SK-N-SH (cell line): ENCODE measurements at regions not wholly inside any gene's neighbourhood (a gene's known extent, or its start where the extent isn't known, plus 50 kb on each side); places are given as distances from the start of the nearest gene placed in this dataset.

Experiments
- CTCF ChIA-PET: fragments of 300-600, 350-600 bp; formaldehyde crosslinking; extraction: SDS; loops from one replicate; lab custom pipeline; 2021; lab: Yijun Ruan, JAX
- POLR2A ChIA-PET: fragments of 350-600 bp; sonication (Branson Sonifier 250); formaldehyde crosslinking; extraction: SDS; loops from one replicate; lab custom pipeline; 2020; ENCODE audit warnings: antibody characterized with exemption, inconsistent platforms; lab: Yijun Ruan, JAX
- DNase-seq: peaks from one replicate; pipeline ENCODE4 v3.0.0; 2012
- H2AFZ ChIP-seq: fragments of 200-600 bp; sonication (generic); 2 replicates; pipeline ENCODE4 v1.8.1; 2016; ENCODE audit warnings: antibody characterized with exemption, mild to moderate bottlenecking, low read depth
- H3F3A ChIP-seq: fragments of 200-600 bp; sonication (generic); replicated peaks from 2 replicates; pipeline ENCODE3; 2016; ENCODE audit warnings: antibody characterized with exemption, mild to moderate bottlenecking; ENCODE audit not compliant: insufficient read depth
- H3K27ac ChIP-seq, 2 experiments: fragments of 200-500 bp in 1 of 2; fragments of 200-600 bp in 1 of 2; sonication (Bioruptor generic) in 1 of 2; sonication (generic), shearing (Covaris generic) in 1 of 2; 2 replicates each; pipeline versions ENCODE4 v1.5.1 to v1.6.1; 2014 to 2016; ENCODE audit warnings: low read depth in 2 of 2, inconsistent platforms in 1 of 2, low read length in 1 of 2, mild to moderate bottlenecking in 1 of 2, mixed read lengths in 1 of 2
- H3K27me3 ChIP-seq: fragments of 200-600 bp; sonication (generic), shearing (Covaris generic); 2 replicates; pipeline ENCODE4 v1.6.1; 2016; ENCODE audit warnings: mixed run types; ENCODE audit not compliant: insufficient read depth
- H3K36me3 ChIP-seq, 2 experiments: fragments of 200-500 bp in 1 of 2; fragments of 200-600 bp in 1 of 2; sonication (Bioruptor generic) in 1 of 2; sonication (generic) in 1 of 2; replicated peaks in 1 of 2; 2 replicates each; pipeline versions ENCODE3 to v1.5.1; 2014 to 2016; ENCODE audit warnings: low read length in 1 of 2, mild to moderate bottlenecking in 1 of 2; ENCODE audit not compliant: insufficient read depth in 2 of 2, control insufficient read depth in 1 of 2
- H3K4me1 ChIP-seq, 2 experiments: fragments of 200-500 bp in 1 of 2; fragments of 200-600 bp in 1 of 2; sonication (Bioruptor generic) in 1 of 2; sonication (generic), shearing (Covaris generic) in 1 of 2; 2 replicates each; pipeline versions ENCODE4 v1.5.1 to v1.6.1; 2014 to 2016; ENCODE audit warnings: low read depth in 1 of 2, low read length in 1 of 2, mixed run types in 1 of 2; ENCODE audit not compliant: insufficient read depth in 2 of 2, control insufficient read depth in 1 of 2
- H3K4me2 ChIP-seq: fragments of 200-600 bp; sonication (generic), shearing (Covaris generic); 2 replicates; pipeline ENCODE4 v1.6.1; 2017; ENCODE audit warnings: mixed run types
- H3K4me3 ChIP-seq, 2 experiments: fragments of 200-500 bp in 1 of 2; fragments of 200-600 bp in 1 of 2; sonication (Bioruptor generic) in 1 of 2; sonication (generic), shearing (Covaris generic) in 1 of 2; 2 replicates each; pipeline versions ENCODE4 v1.5.1 to v1.8.1; 2014 to 2016; ENCODE audit warnings: low read depth in 2 of 2, inconsistent platforms in 1 of 2, low read length in 1 of 2, mild to moderate bottlenecking in 1 of 2, mixed read lengths in 1 of 2, moderate library complexity in 1 of 2
- H3K79me2 ChIP-seq: fragments of 200-600 bp; sonication (generic); 2 replicates; pipeline ENCODE4 v1.8.1; 2017; ENCODE audit warnings: mild to moderate bottlenecking; ENCODE audit not compliant: insufficient read depth
- H3K9ac ChIP-seq: fragments of 200-600 bp; sonication (generic); 2 replicates; pipeline ENCODE4 v1.6.1; 2017; ENCODE audit warnings: mixed run types
- H3K9me2 ChIP-seq: fragments of 200-600 bp; sonication (generic); 2 replicates; pipeline ENCODE4 v1.6.1; 2017; ENCODE audit warnings: mixed run types
- H3K9me3 ChIP-seq: fragments of 200-600 bp; sonication (generic); 2 replicates; pipeline ENCODE4 v1.6.1; 2017; ENCODE audit warnings: mixed run types, mild to moderate bottlenecking, moderate library complexity
- H4K20me1 ChIP-seq: fragments of 200-600 bp; sonication (generic); 2 replicates; pipeline ENCODE4 v1.6.1; 2017; ENCODE audit warnings: mild to moderate bottlenecking, mixed run types; ENCODE audit not compliant: insufficient read depth
- CHD2 ChIP-seq: fragments of 150-350 bp; IDR thresholded peaks from 2 replicates; pipeline ENCODE4 v1.6.1; 2018; ENCODE audit warnings: low read length; ENCODE audit not compliant: partially characterized antibody
- ELF1 ChIP-seq: IDR thresholded peaks from 2 replicates; pipeline ENCODE4 v1.4.0; 2012
- EZH2phosphoT487 ChIP-seq: fragments of 200-600 bp; sonication (generic); IDR thresholded peaks from 2 replicates; pipeline ENCODE4 v1.6.1; 2017; ENCODE audit warnings: low read depth, mixed run types, mild to moderate bottlenecking, antibody characterized with exemption, moderate library complexity, borderline replicate concordance
- GABPA ChIP-seq: IDR thresholded peaks from 2 replicates; pipeline ENCODE4 v1.4.0; 2012; ENCODE audit warnings: low read depth, mild to moderate bottlenecking
- GATA2 ChIP-seq: sonication (generic); formaldehyde crosslinking; IDR thresholded peaks from 2 replicates; pipeline ENCODE4 v1.5.0; 2020; ENCODE audit warnings: mild to moderate bottlenecking, missing genetic modification reagents
- IRF3 ChIP-seq: fragments of 150-350 bp; IDR thresholded peaks from 2 replicates; pipeline ENCODE4 v1.6.1; 2016; ENCODE audit warnings: mild to moderate bottlenecking, low read depth, low read length
- NFIC ChIP-seq: IDR thresholded peaks from 2 replicates; pipeline ENCODE4 v1.4.0; 2012; ENCODE audit warnings: borderline replicate concordance
- POLR2AphosphoS5 ChIP-seq: IDR thresholded peaks from 2 replicates; pipeline ENCODE4 v1.6.1; 2012; ENCODE audit warnings: low read depth, low read length
- RAD21 ChIP-seq: IDR thresholded peaks from 2 replicates; pipeline ENCODE4 v1.6.1; 2012; ENCODE audit warnings: mild to moderate bottlenecking, low read length
- REST ChIP-seq: IDR thresholded peaks from 2 replicates; pipeline ENCODE4 v1.6.1; 2012; ENCODE audit warnings: mild to moderate bottlenecking, low read depth, low read length, moderate library complexity
- SIN3A ChIP-seq: IDR thresholded peaks from 2 replicates; pipeline ENCODE4 v1.6.1; 2012; ENCODE audit warnings: low read depth, mild to moderate bottlenecking, low read length, moderate library complexity, borderline replicate concordance
- SMC3 ChIP-seq: IDR thresholded peaks from 2 replicates; pipeline ENCODE4 v1.6.1; 2012; ENCODE audit warnings: low read depth, low read length, improper control_type of control experiment
- WGBS: methylation state at CpG from one replicate; pipeline ENCODE4 v1.1.6; 2017; ENCODE audit warnings: low lambda C conversion rate; 5-methylcytosine and 5-hydroxymethylcytosine counted together
- TF ChIP-seq, protein P1 (sequence below): IDR thresholded peaks from 2 replicates; pipeline ENCODE4 v1.4.0; 2012; ENCODE audit warnings: low read depth
- TF ChIP-seq, protein P2 (sequence below): fragments of 200-600 bp; sonication (generic); IDR thresholded peaks from 2 replicates; pipeline ENCODE4 v1.6.1; 2017; ENCODE audit warnings: antibody characterized with exemption, mild to moderate bottlenecking, moderate library complexity
- TF ChIP-seq, protein P3 (sequence below): fragments of 150-350 bp; IDR thresholded peaks from 2 replicates; pipeline ENCODE4 v1.6.1; 2017; ENCODE audit warnings: antibody characterized with exemption, low read length, low read depth, borderline replicate concordance

DNA sequence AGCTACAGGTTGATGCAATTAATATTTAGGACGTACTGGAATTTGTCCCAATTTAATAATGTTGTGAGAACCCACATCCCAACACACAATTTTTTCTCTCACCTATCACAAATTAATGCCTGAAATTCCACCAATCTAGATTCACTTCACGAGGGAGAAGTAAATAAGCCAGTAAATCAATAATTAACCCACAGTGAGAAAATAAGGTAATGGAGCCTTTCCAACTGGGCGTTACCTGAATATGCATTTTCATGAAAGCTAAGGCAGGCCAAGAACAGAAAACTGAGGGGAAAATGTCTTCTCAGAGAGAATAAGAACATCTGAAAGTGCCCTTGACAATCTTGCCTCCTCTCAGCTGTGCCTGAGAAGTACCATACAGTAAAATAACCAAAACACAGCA lies 240.8 kb upstream of the NR5A2 start:
- 67% methylated on average over 3 of the region's 3 CpGs for WGBS
- H3K79me2 ChIP-seq = no peaks in the 10 kb centered on the region
- no peaks in the 10 kb centered on the region for H3K9me3 ChIP-seq
- H3K9ac ChIP-seq = no peak overlapping the region
- no peaks in the 10 kb centered on the region for H3K9me2 ChIP-seq
- H3K36me3 ChIP-seq = no peaks in the 10 kb centered on the region
- H3K4me2 ChIP-seq = no peak overlapping the region
- H3F3A ChIP-seq = no peaks in the 10 kb centered on the region
- no peak for DNase-seq
- no peak overlapping the region for H3K4me3 ChIP-seq
- H3K27me3 ChIP-seq = no peaks in the 10 kb centered on the region
- ChIA-PET CTCF (interaction anchor here (0.6 kb wide), 1 partner anchor 17 kb away, joined by 3 read pairs; no protein-coding TSS in a partner anchor), POLR2A (no interaction called here)
- H2AFZ ChIP-seq = no peak overlapping the region
- H3K27ac ChIP-seq = no peak overlapping the region
- TF ChIP-seq, protein P1, sequence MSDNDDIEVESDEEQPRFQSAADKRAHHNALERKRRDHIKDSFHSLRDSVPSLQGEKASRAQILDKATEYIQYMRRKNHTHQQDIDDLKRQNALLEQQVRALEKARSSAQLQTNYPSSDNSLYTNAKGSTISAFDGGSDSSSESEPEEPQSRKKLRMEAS = no peak
- no peak for TF ChIP-seq POLR2AphosphoS5
- no peak for TF ChIP-seq RAD21
- TF ChIP-seq, protein P2, sequence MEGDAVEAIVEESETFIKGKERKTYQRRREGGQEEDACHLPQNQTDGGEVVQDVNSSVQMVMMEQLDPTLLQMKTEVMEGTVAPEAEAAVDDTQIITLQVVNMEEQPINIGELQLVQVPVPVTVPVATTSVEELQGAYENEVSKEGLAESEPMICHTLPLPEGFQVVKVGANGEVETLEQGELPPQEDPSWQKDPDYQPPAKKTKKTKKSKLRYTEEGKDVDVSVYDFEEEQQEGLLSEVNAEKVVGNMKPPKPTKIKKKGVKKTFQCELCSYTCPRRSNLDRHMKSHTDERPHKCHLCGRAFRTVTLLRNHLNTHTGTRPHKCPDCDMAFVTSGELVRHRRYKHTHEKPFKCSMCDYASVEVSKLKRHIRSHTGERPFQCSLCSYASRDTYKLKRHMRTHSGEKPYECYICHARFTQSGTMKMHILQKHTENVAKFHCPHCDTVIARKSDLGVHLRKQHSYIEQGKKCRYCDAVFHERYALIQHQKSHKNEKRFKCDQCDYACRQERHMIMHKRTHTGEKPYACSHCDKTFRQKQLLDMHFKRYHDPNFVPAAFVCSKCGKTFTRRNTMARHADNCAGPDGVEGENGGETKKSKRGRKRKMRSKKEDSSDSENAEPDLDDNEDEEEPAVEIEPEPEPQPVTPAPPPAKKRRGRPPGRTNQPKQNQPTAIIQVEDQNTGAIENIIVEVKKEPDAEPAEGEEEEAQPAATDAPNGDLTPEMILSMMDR = no peak
- TF ChIP-seq, protein P3, sequence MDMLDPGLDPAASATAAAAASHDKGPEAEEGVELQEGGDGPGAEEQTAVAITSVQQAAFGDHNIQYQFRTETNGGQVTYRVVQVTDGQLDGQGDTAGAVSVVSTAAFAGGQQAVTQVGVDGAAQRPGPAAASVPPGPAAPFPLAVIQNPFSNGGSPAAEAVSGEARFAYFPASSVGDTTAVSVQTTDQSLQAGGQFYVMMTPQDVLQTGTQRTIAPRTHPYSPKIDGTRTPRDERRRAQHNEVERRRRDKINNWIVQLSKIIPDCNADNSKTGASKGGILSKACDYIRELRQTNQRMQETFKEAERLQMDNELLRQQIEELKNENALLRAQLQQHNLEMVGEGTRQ = no peak
- TF ChIP-seq CHD2 = no peak
- no peak for TF ChIP-seq SMC3
- no peak for TF ChIP-seq SIN3A
- no peak for TF ChIP-seq GATA2 (CRISPR knock-in tag)
- no peaks in the 10 kb centered on the region; a peak in 1 of 4 replicates for H3K4me1 ChIP-seq
- H4K20me1 ChIP-seq = no peaks in the 10 kb centered on the region

DNA sequence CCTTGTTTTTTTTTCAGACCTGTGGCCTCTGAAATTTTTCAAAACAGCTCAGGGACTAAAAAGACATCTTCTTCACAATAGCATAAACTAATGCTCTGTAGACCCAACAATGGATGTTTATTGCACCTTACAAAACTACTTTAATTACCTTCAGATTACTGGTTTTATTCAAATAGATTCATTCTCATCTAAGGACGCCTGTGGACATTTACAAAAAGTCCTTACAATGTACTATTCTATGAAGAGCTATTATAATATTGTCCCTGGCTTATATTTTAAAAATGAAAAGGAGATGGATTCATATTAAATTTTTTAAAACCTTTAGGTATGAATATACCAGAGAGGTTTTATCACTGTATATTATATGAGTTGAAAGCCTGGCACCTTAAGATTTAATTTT lies 238.4 kb upstream of the NR5A2 start:
- H3K36me3 ChIP-seq = no peaks in the 10 kb centered on the region
- DNase-seq = no peak
- no peaks in the 10 kb centered on the region for H3K27me3 ChIP-seq
- H3K4me2 ChIP-seq = no peak overlapping the region
- H3K4me3 ChIP-seq = no peak overlapping the region
- no peaks in the 10 kb centered on the region for H3K4me1 ChIP-seq
- ChIA-PET POLR2A (no interaction called here), CTCF (interaction anchor here (1.2 to 1.5 kb wide), 2 partner anchors 9 to 105 kb away, joined by 4 to 6 read pairs; no protein-coding TSS in a partner anchor)
- H4K20me1 ChIP-seq = no peaks in the 10 kb centered on the region
- H3K9me2 ChIP-seq = no peaks in the 10 kb centered on the region
- H2AFZ ChIP-seq = no peak overlapping the region
- H3K27ac ChIP-seq = no peak overlapping the region
- H3F3A ChIP-seq = no peaks in the 10 kb centered on the region
- H3K79me2 ChIP-seq = no peaks in the 10 kb centered on the region
- no peaks in the 10 kb centered on the region for H3K9me3 ChIP-seq
- H3K9ac ChIP-seq = no peak overlapping the region
- 57% methylated on average over 1 of the region's 1 CpG for WGBS
- TF ChIP-seq GABPA (no peak), ELF1 (no peak), EZH2phosphoT487 (no peak), REST (no peak), GATA2 (CRISPR knock-in tag) (no peak), IRF3 (no peak), RAD21 (no peak), NFIC (no peak)
- TF ChIP-seq, protein P3 = no peak
- TF ChIP-seq, protein P1 = no peak
